WTC11 (cell line): ENCODE measurements at regions not wholly inside any gene's neighbourhood (a gene's known extent, or its start where the extent isn't known, plus 50 kb on each side); places are given as distances from the start of the nearest gene placed in this dataset.

Source experiments
- ATAC-seq: fragments of 200-7000 bp; cut with Tn5 transposase; 2 replicates; pipeline ENCODE4 v1.10.0; 2021; ENCODE audit warnings: mild to moderate bottlenecking, moderate library complexity
- CTCF ChIA-PET: fragments of 300-600 bp; sonication (Branson Sonifier 250); formaldehyde crosslinking; loops from one replicate; lab custom pipeline; 2021; ENCODE audit warnings: antibody characterized with exemption; lab: Charles Lee
- POLR2A ChIA-PET: fragments of 350-600 bp; sonication (Branson Sonifier 250); formaldehyde crosslinking; loops from one replicate; lab custom pipeline; 2021; ENCODE audit warnings: antibody characterized with exemption; lab: Charles Lee
- DNase-seq: peaks from one replicate; pipeline ENCODE4 v3.0.0; 2021; ENCODE audit warnings: low spot score
- H3K27ac Mint-ChIP-seq: 2 replicates; pipeline ENCODE4 v1.8.0; 2021; ENCODE audit warnings: mixed read lengths
- H3K27me3 Mint-ChIP-seq: 2 replicates; pipeline ENCODE4 v1.8.0; 2021; ENCODE audit warnings: low read depth, mild to moderate bottlenecking, moderate library complexity, mixed read lengths
- H3K36me3 Mint-ChIP-seq: 2 replicates; pipeline ENCODE4 v1.8.0; 2021; ENCODE audit warnings: mixed read lengths
- H3K4me1 Mint-ChIP-seq: 2 replicates; pipeline ENCODE4 v1.8.0; 2022; ENCODE audit warnings: mixed read lengths
- H3K4me3 Mint-ChIP-seq: 2 replicates; pipeline ENCODE4 v1.8.0; 2021; ENCODE audit warnings: mild to moderate bottlenecking, moderate library complexity, mixed read lengths
- H3K9me3 Mint-ChIP-seq: 2 replicates; pipeline ENCODE4 v1.8.0; 2021; ENCODE audit warnings: mixed read lengths
- AFF4 ChIP-seq: sonication (generic); formaldehyde crosslinking; IDR thresholded peaks from 2 replicates; pipeline ENCODE4 v1.8.1; 2023; ENCODE audit warnings: mild to moderate bottlenecking, missing genetic modification reagents, borderline replicate concordance
- ATF1 ChIP-seq: sonication (generic); formaldehyde crosslinking; IDR thresholded peaks from 2 replicates; pipeline ENCODE4 v1.8.1; 2023; ENCODE audit warnings: mild to moderate bottlenecking, moderate library complexity, missing genetic modification reagents
- ATF3 ChIP-seq: sonication (generic); formaldehyde crosslinking; conservative IDR thresholded peaks from 2 replicates; pipeline ENCODE4 v1.8.1; 2022; ENCODE audit warnings: mild to moderate bottlenecking, missing genetic modification reagents
- FOXP4 ChIP-seq: sonication (generic); formaldehyde crosslinking; IDR thresholded peaks from 2 replicates; pipeline ENCODE4 v1.8.0; 2022; ENCODE audit warnings: mild to moderate bottlenecking, missing genetic modification reagents
- GRHL2 ChIP-seq: fragments of 250-450 bp; sonication (Bioruptor Pico); IDR thresholded peaks from 2 replicates; pipeline ENCODE4 v1.8.0; 2022; ENCODE audit warnings: mild to moderate bottlenecking, moderate library complexity; ENCODE audit not compliant: insufficient replicate concordance, severe bottlenecking
- HMGXB4 ChIP-seq: sonication (generic); formaldehyde crosslinking; IDR thresholded peaks from 2 replicates; pipeline ENCODE4 v1.8.1; 2023; ENCODE audit warnings: mild to moderate bottlenecking, moderate library complexity, missing genetic modification reagents
- MXD4 ChIP-seq: fragments of 250-450 bp; sonication (Bioruptor Pico); IDR thresholded peaks from 2 replicates; pipeline ENCODE4 v1.8.0; 2021; ENCODE audit warnings: mild to moderate bottlenecking, moderate library complexity, borderline replicate concordance
- MYBL2 ChIP-seq: sonication (generic); formaldehyde crosslinking; IDR thresholded peaks from 2 replicates; pipeline ENCODE4 v1.8.1; 2023; ENCODE audit warnings: mild to moderate bottlenecking, moderate library complexity, missing genetic modification reagents
- NR2C2 ChIP-seq: sonication (generic); formaldehyde crosslinking; IDR thresholded peaks from 2 replicates; pipeline ENCODE4 v1.8.0; 2022; ENCODE audit warnings: mild to moderate bottlenecking, missing genetic modification reagents
- NR3C1 ChIP-seq: sonication (generic); formaldehyde crosslinking; conservative IDR thresholded peaks from 2 replicates; pipeline ENCODE4 v1.8.1; 2023; ENCODE audit warnings: low read depth, mild to moderate bottlenecking, missing genetic modification reagents
- PRDM15 ChIP-seq: sonication (generic); formaldehyde crosslinking; IDR thresholded peaks from 2 replicates; pipeline ENCODE4 v1.8.0; 2022; ENCODE audit warnings: missing genetic modification reagents
- ZNF263 ChIP-seq: sonication (generic); formaldehyde crosslinking; IDR thresholded peaks from 2 replicates; pipeline ENCODE4 v1.8.1; 2022; ENCODE audit warnings: low read depth, mild to moderate bottlenecking, moderate library complexity, missing genetic modification reagents
- ZNF416 ChIP-seq: fragments of 250-450 bp; sonication (Bioruptor Pico); IDR thresholded peaks from 2 replicates; pipeline ENCODE4 v1.9.0; 2021; ENCODE audit warnings: mild to moderate bottlenecking, inconsistent platforms
- ZNF671 ChIP-seq: fragments of 250-450 bp; sonication (Bioruptor Pico); IDR thresholded peaks from 2 replicates; pipeline ENCODE4 v1.8.0; 2021; ENCODE audit warnings: mild to moderate bottlenecking
- TF ChIP-seq, protein P1 (sequence below): sonication (generic); formaldehyde crosslinking; IDR thresholded peaks from 2 replicates; pipeline ENCODE4 v1.8.1; 2023; ENCODE audit warnings: mild to moderate bottlenecking, missing genetic modification reagents
- TF ChIP-seq, protein P2 (sequence below): sonication (generic); formaldehyde crosslinking; IDR thresholded peaks from 2 replicates; pipeline ENCODE4 v1.8.0; 2023; ENCODE audit warnings: missing genetic modification reagents, mild to moderate bottlenecking, borderline replicate concordance
- TF ChIP-seq, protein P3 (sequence below): sonication (generic); formaldehyde crosslinking; IDR thresholded peaks from 2 replicates; pipeline ENCODE4 v1.8.0; 2022; ENCODE audit warnings: mild to moderate bottlenecking, missing genetic modification reagents

- TF ChIP-seq AFF4 (CRISPR knock-in tag) = no peak
These were observed 131.1 kb upstream of the MGMT start (continued) for GRCh38 chr10:129335942-129336341.

GRCh38 chr10:129339191-129339590, 127.8 kb upstream of the MGMT start:
- CTCF ChIA-PET = no interaction called here
- Mint-ChIP-seq H3K27ac (no peak overlapping the region), H3K27me3 (no peaks in the 10 kb centered on the region), H3K4me3 (no peak overlapping the region), H3K36me3 (no peaks in the 10 kb centered on the region), H3K9me3 (no peaks in the 10 kb centered on the region), H3K4me1 (peaks cover 3% of the 10 kb centered on the region)
- POLR2A ChIA-PET = no interaction called here
- no peak for ATAC-seq
- DNase-seq = no peak
- TF ChIP-seq MYBL2 = no peak
- TF ChIP-seq ZNF263 (CRISPR knock-in tag) = no peak
- TF ChIP-seq, protein P1, sequence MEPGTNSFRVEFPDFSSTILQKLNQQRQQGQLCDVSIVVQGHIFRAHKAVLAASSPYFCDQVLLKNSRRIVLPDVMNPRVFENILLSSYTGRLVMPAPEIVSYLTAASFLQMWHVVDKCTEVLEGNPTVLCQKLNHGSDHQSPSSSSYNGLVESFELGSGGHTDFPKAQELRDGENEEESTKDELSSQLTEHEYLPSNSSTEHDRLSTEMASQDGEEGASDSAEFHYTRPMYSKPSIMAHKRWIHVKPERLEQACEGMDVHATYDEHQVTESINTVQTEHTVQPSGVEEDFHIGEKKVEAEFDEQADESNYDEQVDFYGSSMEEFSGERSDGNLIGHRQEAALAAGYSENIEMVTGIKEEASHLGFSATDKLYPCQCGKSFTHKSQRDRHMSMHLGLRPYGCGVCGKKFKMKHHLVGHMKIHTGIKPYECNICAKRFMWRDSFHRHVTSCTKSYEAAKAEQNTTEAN (CRISPR knock-in tag) = no peak
- no peak for TF ChIP-seq GRHL2 (CRISPR knock-in tag)
- no peak for TF ChIP-seq ZNF416 (CRISPR knock-in tag)
- TF ChIP-seq ATF1 (CRISPR knock-in tag) = no peak
- TF ChIP-seq ZNF671 (CRISPR knock-in tag) = no peak
- TF ChIP-seq, protein P2, sequence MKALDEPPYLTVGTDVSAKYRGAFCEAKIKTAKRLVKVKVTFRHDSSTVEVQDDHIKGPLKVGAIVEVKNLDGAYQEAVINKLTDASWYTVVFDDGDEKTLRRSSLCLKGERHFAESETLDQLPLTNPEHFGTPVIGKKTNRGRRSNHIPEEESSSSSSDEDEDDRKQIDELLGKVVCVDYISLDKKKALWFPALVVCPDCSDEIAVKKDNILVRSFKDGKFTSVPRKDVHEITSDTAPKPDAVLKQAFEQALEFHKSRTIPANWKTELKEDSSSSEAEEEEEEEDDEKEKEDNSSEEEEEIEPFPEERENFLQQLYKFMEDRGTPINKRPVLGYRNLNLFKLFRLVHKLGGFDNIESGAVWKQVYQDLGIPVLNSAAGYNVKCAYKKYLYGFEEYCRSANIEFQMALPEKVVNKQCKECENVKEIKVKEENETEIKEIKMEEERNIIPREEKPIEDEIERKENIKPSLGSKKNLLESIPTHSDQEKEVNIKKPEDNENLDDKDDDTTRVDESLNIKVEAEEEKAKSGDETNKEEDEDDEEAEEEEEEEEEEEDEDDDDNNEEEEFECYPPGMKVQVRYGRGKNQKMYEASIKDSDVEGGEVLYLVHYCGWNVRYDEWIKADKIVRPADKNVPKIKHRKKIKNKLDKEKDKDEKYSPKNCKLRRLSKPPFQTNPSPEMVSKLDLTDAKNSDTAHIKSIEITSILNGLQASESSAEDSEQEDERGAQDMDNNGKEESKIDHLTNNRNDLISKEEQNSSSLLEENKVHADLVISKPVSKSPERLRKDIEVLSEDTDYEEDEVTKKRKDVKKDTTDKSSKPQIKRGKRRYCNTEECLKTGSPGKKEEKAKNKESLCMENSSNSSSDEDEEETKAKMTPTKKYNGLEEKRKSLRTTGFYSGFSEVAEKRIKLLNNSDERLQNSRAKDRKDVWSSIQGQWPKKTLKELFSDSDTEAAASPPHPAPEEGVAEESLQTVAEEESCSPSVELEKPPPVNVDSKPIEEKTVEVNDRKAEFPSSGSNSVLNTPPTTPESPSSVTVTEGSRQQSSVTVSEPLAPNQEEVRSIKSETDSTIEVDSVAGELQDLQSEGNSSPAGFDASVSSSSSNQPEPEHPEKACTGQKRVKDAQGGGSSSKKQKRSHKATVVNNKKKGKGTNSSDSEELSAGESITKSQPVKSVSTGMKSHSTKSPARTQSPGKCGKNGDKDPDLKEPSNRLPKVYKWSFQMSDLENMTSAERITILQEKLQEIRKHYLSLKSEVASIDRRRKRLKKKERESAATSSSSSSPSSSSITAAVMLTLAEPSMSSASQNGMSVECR (CRISPR knock-in tag) = no peak
- TF ChIP-seq HMGXB4 (CRISPR knock-in tag) = no peak
- TF ChIP-seq PRDM15 (CRISPR knock-in tag) = no peak
- TF ChIP-seq, protein P3, sequence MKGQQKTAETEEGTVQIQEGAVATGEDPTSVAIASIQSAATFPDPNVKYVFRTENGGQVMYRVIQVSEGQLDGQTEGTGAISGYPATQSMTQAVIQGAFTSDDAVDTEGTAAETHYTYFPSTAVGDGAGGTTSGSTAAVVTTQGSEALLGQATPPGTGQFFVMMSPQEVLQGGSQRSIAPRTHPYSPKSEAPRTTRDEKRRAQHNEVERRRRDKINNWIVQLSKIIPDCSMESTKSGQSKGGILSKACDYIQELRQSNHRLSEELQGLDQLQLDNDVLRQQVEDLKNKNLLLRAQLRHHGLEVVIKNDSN (CRISPR knock-in tag) = no peak
- TF ChIP-seq FOXP4 (CRISPR knock-in tag) = no peak
- TF ChIP-seq NR3C1 (CRISPR knock-in tag) = no peak
- TF ChIP-seq ATF3 (CRISPR knock-in tag) = no peak
- no peak for TF ChIP-seq NR2C2 (CRISPR knock-in tag)
- no peak for TF ChIP-seq MXD4 (CRISPR knock-in tag)
